ENCODE measurements at regions not wholly inside any gene's neighbourhood (a gene's known extent, or its start where the extent isn't known, plus 50 kb on each side); places are given as distances from the start of the nearest gene placed in this dataset.

DNA sequence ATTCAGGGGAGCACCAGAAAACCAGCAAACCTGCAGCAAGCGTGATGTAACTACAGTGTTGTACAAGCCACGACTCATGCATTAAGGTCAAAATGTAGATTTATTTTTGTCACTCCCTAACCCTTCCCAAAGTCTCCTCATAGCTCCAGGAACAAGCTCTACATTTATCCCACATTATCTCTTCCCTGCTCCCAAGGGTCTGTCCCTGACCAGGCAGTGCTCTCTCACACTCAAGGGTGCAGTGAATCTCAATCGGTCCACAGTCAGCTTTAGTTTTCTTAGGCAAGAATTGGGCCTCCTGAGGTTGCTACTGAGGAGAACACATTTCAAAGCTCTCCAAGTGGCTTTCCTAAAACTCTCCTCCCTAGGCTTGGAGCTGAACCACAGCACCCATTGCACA is 219.4 kb downstream of the NHLRC3 start:
- intact Hi-C loops (cut with micrococcal nuclease), result no loop called here
- DNase-seq (no peak), ATAC-seq (ENCODE audit: low read depth) (no peak)
- H3K9me3 Mint-ChIP-seq, result no peaks in the 10 kb centered on the region
- TF ChIP-seq, protein P1, sequence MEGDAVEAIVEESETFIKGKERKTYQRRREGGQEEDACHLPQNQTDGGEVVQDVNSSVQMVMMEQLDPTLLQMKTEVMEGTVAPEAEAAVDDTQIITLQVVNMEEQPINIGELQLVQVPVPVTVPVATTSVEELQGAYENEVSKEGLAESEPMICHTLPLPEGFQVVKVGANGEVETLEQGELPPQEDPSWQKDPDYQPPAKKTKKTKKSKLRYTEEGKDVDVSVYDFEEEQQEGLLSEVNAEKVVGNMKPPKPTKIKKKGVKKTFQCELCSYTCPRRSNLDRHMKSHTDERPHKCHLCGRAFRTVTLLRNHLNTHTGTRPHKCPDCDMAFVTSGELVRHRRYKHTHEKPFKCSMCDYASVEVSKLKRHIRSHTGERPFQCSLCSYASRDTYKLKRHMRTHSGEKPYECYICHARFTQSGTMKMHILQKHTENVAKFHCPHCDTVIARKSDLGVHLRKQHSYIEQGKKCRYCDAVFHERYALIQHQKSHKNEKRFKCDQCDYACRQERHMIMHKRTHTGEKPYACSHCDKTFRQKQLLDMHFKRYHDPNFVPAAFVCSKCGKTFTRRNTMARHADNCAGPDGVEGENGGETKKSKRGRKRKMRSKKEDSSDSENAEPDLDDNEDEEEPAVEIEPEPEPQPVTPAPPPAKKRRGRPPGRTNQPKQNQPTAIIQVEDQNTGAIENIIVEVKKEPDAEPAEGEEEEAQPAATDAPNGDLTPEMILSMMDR (IDR thresholded peaks at IDR 0.05), result no peak
- ChIA-PET CTCF (no interaction called here), POLR2A (no interaction called here)
- peaks cover 2% of the 10 kb centered on the region for H3K27me3 Mint-ChIP-seq
- no peaks in the 10 kb centered on the region for H3K4me1 Mint-ChIP-seq
- H3K4me3 Mint-ChIP-seq, result no peak overlapping the region
- H3K27ac Mint-ChIP-seq, result no peak overlapping the region
- H3K36me3 Mint-ChIP-seq (ENCODE audit: low read depth), result no peaks in the 10 kb centered on the region

DNA sequence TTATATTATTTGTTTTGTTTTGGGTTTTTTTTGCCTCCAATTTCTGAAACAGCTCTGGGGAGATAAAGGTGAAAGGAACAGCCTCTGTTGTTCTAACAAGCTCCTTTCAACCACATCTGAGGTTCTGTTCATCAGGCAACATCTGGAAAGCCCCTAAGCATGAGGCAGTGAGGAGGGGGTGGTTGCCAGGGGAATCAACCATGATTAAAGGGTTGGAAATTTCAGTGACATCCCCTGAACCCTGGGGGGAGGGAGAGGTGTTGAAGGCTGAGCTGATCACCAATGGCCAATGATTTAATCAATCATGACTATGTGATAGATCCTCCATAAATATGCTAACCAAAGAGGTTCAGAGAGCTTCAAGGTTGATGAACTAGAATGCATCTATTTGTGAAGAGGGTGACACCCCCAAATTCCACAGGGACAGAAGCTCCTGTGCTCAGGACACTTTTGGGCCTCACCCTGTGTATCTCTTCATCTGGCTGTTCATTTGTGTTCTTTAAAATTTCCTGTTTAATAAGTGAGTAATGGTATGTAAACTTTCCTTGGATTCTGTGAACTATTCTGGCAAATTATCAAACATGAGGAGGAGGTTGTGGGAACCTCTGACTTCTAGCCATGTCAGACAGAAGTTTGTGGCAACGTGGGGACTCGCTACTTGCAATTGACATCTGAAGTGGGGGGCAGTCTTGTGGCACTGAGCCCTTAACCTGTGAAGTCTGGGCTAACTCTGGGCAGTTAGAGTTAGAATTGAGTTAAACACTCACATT is 221.3 kb downstream of the NHLRC3 start:
- Mint-ChIP-seq H3K27me3 (peaks cover 3% of the 10 kb centered on the region), H3K4me3 (no peak overlapping the region), H3K27ac (no peak overlapping the region), H3K36me3 (ENCODE audit: low read depth) (no peaks in the 10 kb centered on the region), H3K4me1 (no peaks in the 10 kb centered on the region), H3K9me3 (no peaks in the 10 kb centered on the region)
- CTCF ChIA-PET, result no interaction called here
- TF ChIP-seq, protein P1 (IDR thresholded peaks at IDR 0.05), result no peak
- intact Hi-C loops (cut with micrococcal nuclease), result no loop called here
- ATAC-seq (ENCODE audit: low read depth) (no peak), DNase-seq (no peak)
- POLR2A ChIA-PET, result no interaction called here

DNA sequence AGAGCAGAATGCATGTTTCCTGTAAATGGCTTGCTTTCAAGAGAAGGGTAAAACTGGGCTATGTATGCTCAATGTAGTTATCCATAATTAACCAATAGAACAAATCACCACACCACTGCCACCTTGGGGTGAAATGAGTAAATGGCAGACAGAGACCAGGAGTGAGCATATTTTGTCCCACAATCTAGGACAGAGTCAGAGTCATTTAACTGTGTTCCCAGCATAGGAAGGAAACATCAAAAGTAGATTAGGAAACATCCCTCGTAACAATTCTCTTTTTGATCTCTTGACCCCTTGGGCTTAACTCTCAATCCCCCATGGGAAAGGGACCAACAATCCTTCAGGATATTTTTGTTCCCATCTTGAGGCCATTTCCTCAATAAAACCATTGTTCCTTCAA is 224.8 kb downstream of the NHLRC3 start:
- Mint-ChIP-seq H3K27ac (no peak overlapping the region), H3K4me1 (no peaks in the 10 kb centered on the region), H3K9me3 (peaks cover 7% of the 10 kb centered on the region), H3K4me3 (no peak overlapping the region), H3K36me3 (ENCODE audit: low read depth) (no peaks in the 10 kb centered on the region), H3K27me3 (peaks cover 3% of the 10 kb centered on the region)
- TF ChIP-seq, protein P1 (IDR thresholded peaks at IDR 0.05), result no peak
- CTCF ChIA-PET, result no interaction called here
- intact Hi-C loops (cut with micrococcal nuclease), result loop anchor here (1.0 kb wide), 1 partner anchor 212 kb away; no protein-coding TSS in a partner anchor
- no peak for ATAC-seq (ENCODE audit: low read depth)
- POLR2A ChIA-PET, result no interaction called here
- DNase-seq, result no peak

DNA sequence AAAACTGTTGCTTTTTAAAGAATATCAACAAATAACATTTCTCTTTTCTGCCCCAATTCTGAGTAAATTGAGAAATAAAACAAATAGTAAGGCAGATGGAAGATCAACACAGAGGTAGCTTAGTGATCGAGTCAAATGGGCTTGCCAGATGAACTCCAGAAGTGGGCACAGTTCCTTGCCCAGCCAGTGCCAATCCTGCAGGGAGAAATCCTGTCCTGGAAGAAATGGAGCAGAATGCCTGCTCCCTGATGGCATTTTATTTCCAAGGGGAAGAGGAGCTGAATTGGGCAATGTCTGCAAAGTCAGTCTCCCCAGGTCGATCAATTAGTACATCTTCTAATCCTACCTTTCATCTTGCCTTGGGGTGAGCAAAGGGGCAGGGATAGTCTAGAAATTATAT is 225.3 kb downstream of the NHLRC3 start:
- no peak for DNase-seq
- no peak for ATAC-seq (ENCODE audit: low read depth)
- peaks cover 3% of the 10 kb centered on the region for H3K27me3 Mint-ChIP-seq
- TF ChIP-seq, protein P1 (IDR thresholded peaks at IDR 0.05), result no peak
- no peaks in the 10 kb centered on the region for H3K36me3 Mint-ChIP-seq (ENCODE audit: low read depth)
- POLR2A ChIA-PET, result no interaction called here
- H3K27ac Mint-ChIP-seq, result no peak overlapping the region
- H3K9me3 Mint-ChIP-seq, result peaks cover 7% of the 10 kb centered on the region
- H3K4me3 Mint-ChIP-seq, result no peak overlapping the region
- intact Hi-C loops (cut with micrococcal nuclease), result loop anchor here (1.0 kb wide), 1 partner anchor 212 kb away; no protein-coding TSS in a partner anchor
- H3K4me1 Mint-ChIP-seq, result no peaks in the 10 kb centered on the region
- CTCF ChIA-PET, result no interaction called here

DNA sequence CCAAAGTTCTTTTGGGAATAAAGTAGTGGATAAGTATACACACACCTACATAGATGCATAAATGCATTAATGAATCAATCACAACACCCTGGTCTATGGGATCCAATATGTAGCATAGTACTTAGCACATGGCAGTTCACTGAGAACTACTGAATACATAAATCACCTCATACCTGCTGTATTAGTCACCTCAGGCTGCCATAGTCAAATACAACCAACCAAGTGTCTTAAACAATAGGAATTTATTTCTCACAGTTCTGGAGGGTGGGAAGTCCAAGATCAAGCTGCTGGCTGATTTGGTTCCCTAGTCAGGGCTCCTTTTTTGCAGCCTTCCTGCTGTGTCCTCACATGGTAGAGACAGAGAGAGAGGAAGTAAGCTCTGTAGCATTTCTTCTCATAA is 228.2 kb downstream of the NHLRC3 start:
- intact Hi-C loops (cut with micrococcal nuclease), result no loop called here
- no peak overlapping the region for H3K4me3 Mint-ChIP-seq
- ATAC-seq (ENCODE audit: low read depth) (no peak), DNase-seq (no peak)
- peaks cover 2% of the 10 kb centered on the region for H3K27me3 Mint-ChIP-seq
- TF ChIP-seq, protein P1 (IDR thresholded peaks at IDR 0.05), result no peak
- no peak overlapping the region for H3K27ac Mint-ChIP-seq
- POLR2A ChIA-PET, result no interaction called here
- CTCF ChIA-PET, result no interaction called here
- H3K9me3 Mint-ChIP-seq, result peaks cover 7% of the 10 kb centered on the region
- H3K4me1 Mint-ChIP-seq, result no peaks in the 10 kb centered on the region
- H3K36me3 Mint-ChIP-seq (ENCODE audit: low read depth), result no peaks in the 10 kb centered on the region

All from activated B cell treated with CpG ODN at 0.5 μM for 24 hours (primary cell).